OCI-LY1 (cell line): ENCODE measurements at regions not wholly inside any gene's neighbourhood (a gene's known extent, or its start where the extent isn't known, plus 50 kb on each side); places are given as distances from the start of the nearest gene placed in this dataset.

Source experiments
- H2AFZ ChIP-seq: fragments of 200-600 bp; sonication (generic), shearing (Covaris generic); 2 replicates; pipeline ENCODE4 v1.6.0; 2014; ENCODE audit warnings: antibody characterized with exemption, mild to moderate bottlenecking, low read length
- H3F3A ChIP-seq: fragments of 200-600 bp; sonication (generic), shearing (Covaris generic); 2 replicates; pipeline ENCODE4 v1.6.0; 2014; ENCODE audit warnings: mild to moderate bottlenecking, antibody characterized with exemption, low read length, moderate library complexity; ENCODE audit not compliant: insufficient read depth
- H3K27ac ChIP-seq: fragments of 200-600 bp; sonication (generic); 2 replicates; pipeline ENCODE4 v1.5.1; 2014; ENCODE audit warnings: low read length, mixed run types, mild to moderate bottlenecking, low read depth; ENCODE audit not compliant: poor library complexity, severe bottlenecking
- H3K27me3 ChIP-seq: fragments of 200-600 bp; sonication (generic); 2 replicates; pipeline ENCODE4 v1.6.0; 2014; ENCODE audit warnings: antibody characterized with exemption, mild to moderate bottlenecking, low read length, moderate library complexity; ENCODE audit not compliant: insufficient read depth
- H3K36me3 ChIP-seq: fragments of 200-600 bp; sonication (generic); 2 replicates; pipeline ENCODE4 v1.6.1; 2014; ENCODE audit warnings: mild to moderate bottlenecking, antibody characterized with exemption, low read length, moderate library complexity, mixed read lengths; ENCODE audit not compliant: insufficient read depth
- H3K4me1 ChIP-seq: fragments of 200-600 bp; sonication (generic); 2 replicates; pipeline ENCODE4 v1.5.1; 2014; ENCODE audit warnings: mild to moderate bottlenecking, low read length, moderate library complexity; ENCODE audit not compliant: insufficient read depth, severe bottlenecking
- H3K4me2 ChIP-seq: fragments of 200-600 bp; sonication (generic), shearing (Covaris generic); 2 replicates; pipeline ENCODE4 v1.6.1; 2014; ENCODE audit warnings: low read length
- H3K4me3 ChIP-seq: fragments of 200-600 bp; sonication (generic); 2 replicates; pipeline ENCODE4 v1.5.1; 2014; ENCODE audit warnings: low read length, low read depth, mild to moderate bottlenecking, mixed read lengths; ENCODE audit not compliant: poor library complexity, severe bottlenecking
- H3K79me2 ChIP-seq: fragments of 200-600 bp; shearing (Covaris generic); 2 replicates; pipeline ENCODE4 v1.6.1; 2016; ENCODE audit warnings: mixed run types, low read length, mixed read lengths; ENCODE audit not compliant: insufficient read depth
- H3K9ac ChIP-seq: fragments of 200-600 bp; sonication (generic), shearing (Covaris generic); 2 replicates; pipeline ENCODE4 v1.6.1; 2014; ENCODE audit warnings: mild to moderate bottlenecking, low read length, mixed read lengths
- H3K9me2 ChIP-seq: fragments of 200-600 bp; sonication (generic), shearing (Covaris generic); 2 replicates; pipeline ENCODE4 v1.6.1; 2014; ENCODE audit warnings: low read depth, mild to moderate bottlenecking, low read length, mixed read lengths
- H3K9me3 ChIP-seq: fragments of 200-600 bp; shearing (Covaris generic); 2 replicates; pipeline ENCODE4 v1.6.1; 2014; ENCODE audit warnings: low read length, mixed read lengths
- H4K20me1 ChIP-seq: fragments of 200-600 bp; sonication (generic), shearing (Covaris generic); 2 replicates; pipeline ENCODE4 v1.6.0; 2016; ENCODE audit warnings: mild to moderate bottlenecking, low read length; ENCODE audit not compliant: insufficient read depth
- CTCF ChIP-seq: fragments of 200-600 bp; sonication (generic), shearing (Covaris generic); IDR thresholded peaks from 2 replicates; pipeline ENCODE4 v1.5.1; 2017; ENCODE audit warnings: mild to moderate bottlenecking, antibody characterized with exemption, low read length, moderate library complexity, mixed read lengths
- EZH2 ChIP-seq: fragments of 200-600 bp; sonication (generic), shearing (Covaris generic); IDR thresholded peaks from 2 replicates; pipeline ENCODE4 v1.8.0; 2017; ENCODE audit warnings: borderline replicate concordance, mixed run types, mild to moderate bottlenecking, antibody characterized with exemption, low read length, moderate library complexity, mixed read lengths

- Histone ChIP-seq H3K9me2 (no peaks in the 10 kb centered on the region), H3K9me3 (no peaks in the 10 kb centered on the region), H3K4me2 (no peak overlapping the region), H3K79me2 (no peaks in the 10 kb centered on the region), H3K27me3 (no peaks in the 10 kb centered on the region; the same call in 1 of the 2 replicates), H3K4me1 (no peaks in the 10 kb centered on the region), H3K4me3 (no peak overlapping the region), H3K36me3 (no peaks in the 10 kb centered on the region), H3K27ac (no peak overlapping the region), H4K20me1 (no peaks in the 10 kb centered on the region), H3K9ac (no peak overlapping the region), H2AFZ (no peak overlapping the region), H3F3A (no peaks in the 10 kb centered on the region)
- TF ChIP-seq CTCF: no peak
- TF ChIP-seq EZH2: no peak
Observed at GRCh38 chr16:86671486-86672178, 93.3 kb downstream of the FOXL1 start.

GRCh38 chr16:86672179-86672863, 94.0 kb downstream of the FOXL1 start:
- Histone ChIP-seq H3K9me2 (no peaks in the 10 kb centered on the region), H4K20me1 (no peaks in the 10 kb centered on the region), H3K79me2 (no peaks in the 10 kb centered on the region), H3K4me1 (no peaks in the 10 kb centered on the region), H3K27ac (no peak overlapping the region), H2AFZ (no peak overlapping the region), H3F3A (no peaks in the 10 kb centered on the region), H3K36me3 (no peaks in the 10 kb centered on the region), H3K4me2 (no peak overlapping the region), H3K27me3 (no peaks in the 10 kb centered on the region; the same call in 1 of the 2 replicates), H3K9me3 (no peaks in the 10 kb centered on the region), H3K9ac (no peak overlapping the region), H3K4me3 (no peak overlapping the region)
- TF ChIP-seq EZH2: no peak
- TF ChIP-seq CTCF: no peak

GRCh38 chr16:86673090-86673955, 95.0 kb downstream of the FOXL1 start:
- H3K36me3 ChIP-seq: no peaks in the 10 kb centered on the region
- no peak overlapping the region for H3K27ac ChIP-seq
- no peaks in the 10 kb centered on the region; the same call in 1 of the 2 replicates for H3K27me3 ChIP-seq
- no peaks in the 10 kb centered on the region for H3K4me1 ChIP-seq
- H3K4me3 ChIP-seq: no peak overlapping the region
- H3K79me2 ChIP-seq: no peaks in the 10 kb centered on the region
- no peak overlapping the region for H3K9ac ChIP-seq
- TF ChIP-seq EZH2: no peak
- TF ChIP-seq CTCF: no peak
- H3K4me2 ChIP-seq: no peak overlapping the region
- H4K20me1 ChIP-seq: no peaks in the 10 kb centered on the region
- H3K9me3 ChIP-seq: no peaks in the 10 kb centered on the region
- H2AFZ ChIP-seq: no peak overlapping the region
- H3F3A ChIP-seq: no peaks in the 10 kb centered on the region
- no peaks in the 10 kb centered on the region for H3K9me2 ChIP-seq
